Pancreas (tissue), 10 donors: ENCODE measurements at regions not wholly inside any gene's neighbourhood (a gene's known extent, or its start where the extent isn't known, plus 50 kb on each side); places are given as distances from the start of the nearest gene placed in this dataset.
"Not testable (repeated sequence)": the region's sequence is repeated elsewhere in the genome, so short reads cannot be mapped to it uniquely, and the experiment has no call there.

Experiments
- ATAC-seq, 4 donors: fragments of 200-7000 bp; cut with Tn5 transposase; one replicate each; pipeline versions ENCODE4 v1.8.0 to v1.9.1; 2020; ENCODE audit warnings: mild to moderate bottlenecking in 4 of 4, moderate library complexity in 4 of 4
- DNase-seq, 6 donors: peaks; one replicate each; pipeline ENCODE4 v3.0.0-alpha.2; 2020
- FAIRE-seq: peaks from 2 replicates; lab custom pipeline; 2012; peaks lifted over from hg19 to GRCh38; lab: Jason Lieb, UNC
- H3K27ac ChIP-seq, 4 donors: fragments of 200-600 bp; sonication (generic); 1 replicate in 3 of 4; 2 replicates in 1 of 4; pipeline versions ENCODE4 v1.5.0 to v1.8.0; 2020
- H3K27me3 ChIP-seq, 4 donors: fragments of 200-600 bp; one replicate each; pipeline ENCODE4 v1.8.0; 2021
- H3K36me3 ChIP-seq, 3 donors: fragments of 200-600 bp; sonication (generic) in 1 of 3; one replicate each; pipeline versions ENCODE4 v1.5.0 to v1.8.0; 2020 to 2021
- H3K4me1 ChIP-seq, 3 donors: fragments of 200-600 bp; one replicate each; pipeline ENCODE4 v1.8.0; 2021
- H3K4me3 ChIP-seq, 4 donors: fragments of 200-600 bp; sonication (generic) in 2 of 4; one replicate each; pipeline versions ENCODE4 v1.5.0 to v1.8.0; 2020 to 2021
- H3K9me3 ChIP-seq, 4 donors: fragments of 200-600 bp; one replicate each; pipeline ENCODE4 v1.8.0; 2021
- WGBS, 2 donors: extraction: QIAGEN DNeasy Blood & Tissue Kit; methylation state at CpG; one replicate each; pipeline ENCODE4 v1.1.7; 2013; 5-methylcytosine and 5-hydroxymethylcytosine counted together
- intact Hi-C, 3 donors: fragments of 100-400 bp; cut with DNase I; formaldehyde crosslinking; loops; one replicate each; pipeline versions ENCODE4 v1.11.1 to v1.14.2; 2022
- TF ChIP-seq, protein P1 (sequence below), 4 donors: fragments of 200-600 bp; sonication (generic) in 3 of 4; IDR thresholded peaks; one replicate each; pipeline versions ENCODE4 v1.5.0 to v1.8.0; 2021; ENCODE audit warnings: antibody characterized with exemption in 4 of 4
- donor health status: healthy with polysubstance abuse.
- donor health status: DM: no; HTN: no; CAD: no; lungs with moderate emphysema.
- donor health status: DM: no; HTN: no; CAD: no.
- donor health status: control.
- donor health status: control.
- donor health status: Bipolar disorder and iron deficiency.
- donor health status: DM: yes; HTN: yes; CAD: no.
- donor health status: DM: no; HTN: no; CAD: no.
- donor health status: DM: no; HTN: no; CAD: no.
- donor health status: DM: yes; HTN: yes; CAD: no.

DNA sequence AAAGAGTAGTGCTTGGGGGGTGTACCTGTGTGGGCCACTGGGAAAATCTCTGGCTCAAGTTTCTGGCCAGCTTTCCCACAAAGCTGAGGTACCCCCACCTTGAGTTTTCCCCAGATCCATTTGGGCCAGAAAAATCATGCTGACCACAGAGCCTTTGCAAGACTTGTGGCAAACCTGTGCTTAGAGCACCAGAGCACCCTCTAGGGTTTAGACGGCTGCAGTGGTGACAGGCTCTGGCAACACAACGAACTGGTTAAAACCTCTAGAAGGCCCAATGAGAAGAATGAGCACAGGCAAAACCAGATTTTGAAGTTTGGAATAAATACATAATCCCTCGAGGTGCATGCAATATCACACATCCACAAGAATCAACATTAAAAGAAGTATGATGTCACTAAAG, 290.7 kb upstream of the FOLH1 start:
- Histone ChIP-seq H3K27me3 (no peaks in the 10 kb centered on the region), H3K4me1 (no peaks in the 10 kb centered on the region), H3K4me3 (no peak overlapping the region), H3K9me3 (no peaks in the 10 kb centered on the region), H3K36me3 (no peaks in the 10 kb centered on the region), H3K27ac (no peak overlapping the region)
- DNase-seq (no peak), FAIRE-seq (no peak), ATAC-seq (no peak)
- 43 to 56% methylated on average over 3 of the region's 3 CpGs for WGBS, 2 donors
- intact Hi-C loops = no loop called here
- TF ChIP-seq, protein P1, sequence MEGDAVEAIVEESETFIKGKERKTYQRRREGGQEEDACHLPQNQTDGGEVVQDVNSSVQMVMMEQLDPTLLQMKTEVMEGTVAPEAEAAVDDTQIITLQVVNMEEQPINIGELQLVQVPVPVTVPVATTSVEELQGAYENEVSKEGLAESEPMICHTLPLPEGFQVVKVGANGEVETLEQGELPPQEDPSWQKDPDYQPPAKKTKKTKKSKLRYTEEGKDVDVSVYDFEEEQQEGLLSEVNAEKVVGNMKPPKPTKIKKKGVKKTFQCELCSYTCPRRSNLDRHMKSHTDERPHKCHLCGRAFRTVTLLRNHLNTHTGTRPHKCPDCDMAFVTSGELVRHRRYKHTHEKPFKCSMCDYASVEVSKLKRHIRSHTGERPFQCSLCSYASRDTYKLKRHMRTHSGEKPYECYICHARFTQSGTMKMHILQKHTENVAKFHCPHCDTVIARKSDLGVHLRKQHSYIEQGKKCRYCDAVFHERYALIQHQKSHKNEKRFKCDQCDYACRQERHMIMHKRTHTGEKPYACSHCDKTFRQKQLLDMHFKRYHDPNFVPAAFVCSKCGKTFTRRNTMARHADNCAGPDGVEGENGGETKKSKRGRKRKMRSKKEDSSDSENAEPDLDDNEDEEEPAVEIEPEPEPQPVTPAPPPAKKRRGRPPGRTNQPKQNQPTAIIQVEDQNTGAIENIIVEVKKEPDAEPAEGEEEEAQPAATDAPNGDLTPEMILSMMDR (IDR thresholded peaks at IDR 0.05) = no peak

DNA sequence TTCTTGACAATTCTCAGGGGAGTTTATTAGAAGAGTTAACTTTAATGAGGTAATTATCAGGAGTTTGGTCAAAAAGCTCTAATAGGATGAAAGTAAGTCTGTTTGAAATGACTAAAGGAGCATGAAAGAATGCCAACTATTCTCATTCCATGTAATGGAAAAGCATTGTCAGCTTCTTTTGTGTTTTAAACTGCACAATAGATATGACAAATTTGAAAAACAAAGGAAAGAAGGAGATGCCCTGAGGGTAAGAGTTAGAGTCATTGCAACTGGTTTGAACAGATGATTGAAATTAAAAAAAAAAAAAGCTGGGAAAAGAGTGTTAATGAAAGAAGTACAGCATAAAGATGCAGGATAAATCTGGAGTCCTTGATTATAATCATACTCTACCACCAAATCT, 296.8 kb upstream of the FOLH1 start:
- TF ChIP-seq, protein P1 (IDR thresholded peaks at IDR 0.05) = no peak
- Histone ChIP-seq H3K36me3 (no peaks in the 10 kb centered on the region), H3K27me3 (no peaks in the 10 kb centered on the region), H3K4me1 (no peaks in the 10 kb centered on the region), H3K9me3 (no peaks in the 10 kb centered on the region), H3K4me3 (no peak overlapping the region), H3K27ac (no peak overlapping the region)
- DNase-seq = no peak
- no peak for FAIRE-seq
- ATAC-seq = no peak
- intact Hi-C loops = no loop called here

DNA sequence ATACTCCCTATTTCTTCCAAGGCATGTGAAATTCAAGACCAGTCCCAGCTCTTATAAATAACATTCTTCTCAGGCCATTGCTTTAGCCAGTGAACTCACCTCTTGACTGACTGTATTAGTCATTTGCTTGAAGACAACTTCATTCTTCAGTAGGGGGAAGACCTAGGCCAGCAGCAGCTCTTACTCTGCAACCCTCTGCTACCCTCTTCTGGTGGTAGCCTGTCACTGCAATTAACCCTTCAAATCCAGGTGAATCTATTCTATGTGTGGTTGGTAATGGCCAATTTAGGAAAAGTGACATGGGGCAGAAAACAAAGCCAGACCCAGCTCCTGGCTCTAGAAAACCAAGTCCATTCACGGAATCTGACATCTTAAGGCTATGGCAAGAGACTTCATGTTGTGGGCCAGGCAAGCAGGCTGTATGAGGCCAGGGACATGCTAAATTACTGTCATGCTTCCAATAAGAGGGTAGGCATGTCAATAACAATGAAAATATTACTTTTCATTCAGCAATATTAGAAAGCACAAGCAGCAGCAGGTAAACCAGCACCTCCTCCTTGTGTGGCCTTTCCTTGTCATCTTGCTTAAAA, 317.9 kb upstream of the FOLH1 start:
- FAIRE-seq, H3K36me3 ChIP-seq, H3K9me3 ChIP-seq, H3K27ac ChIP-seq, intact Hi-C loops, H3K4me1 ChIP-seq, H3K4me3 ChIP-seq, H3K27me3 ChIP-seq: not testable (repeated sequence)
- TF ChIP-seq, protein P1 (IDR thresholded peaks at IDR 0.05) = peak; percentile 29 to 59 (median 45)
- ATAC-seq = peak; percentile 60 to 91 (median 86)
- DNase-seq = peak in 1 of 6 donors; percentile 18
- 6 to 22% methylated on average over 1 of the region's 1 CpG for WGBS, 2 donors

DNA sequence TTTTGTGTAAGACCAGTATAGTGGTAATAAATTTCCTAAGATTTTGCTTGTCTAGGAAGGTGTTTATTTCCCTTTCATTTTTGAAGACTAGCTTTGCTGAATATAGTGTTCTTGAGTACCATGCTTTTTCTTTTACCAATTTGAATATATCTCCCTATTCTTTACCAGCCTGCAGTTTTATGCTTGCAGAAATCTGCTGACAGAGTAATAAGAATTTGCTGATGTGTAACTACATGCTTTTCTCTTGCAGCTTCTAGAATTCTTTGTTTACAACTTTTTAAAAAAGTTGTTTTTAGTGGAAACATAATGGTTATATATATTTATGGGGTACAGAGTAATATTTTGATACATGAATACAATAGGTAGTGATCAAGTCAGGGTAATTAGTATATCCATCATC, 324.8 kb upstream of the FOLH1 start:
- FAIRE-seq = no peak

DNA sequence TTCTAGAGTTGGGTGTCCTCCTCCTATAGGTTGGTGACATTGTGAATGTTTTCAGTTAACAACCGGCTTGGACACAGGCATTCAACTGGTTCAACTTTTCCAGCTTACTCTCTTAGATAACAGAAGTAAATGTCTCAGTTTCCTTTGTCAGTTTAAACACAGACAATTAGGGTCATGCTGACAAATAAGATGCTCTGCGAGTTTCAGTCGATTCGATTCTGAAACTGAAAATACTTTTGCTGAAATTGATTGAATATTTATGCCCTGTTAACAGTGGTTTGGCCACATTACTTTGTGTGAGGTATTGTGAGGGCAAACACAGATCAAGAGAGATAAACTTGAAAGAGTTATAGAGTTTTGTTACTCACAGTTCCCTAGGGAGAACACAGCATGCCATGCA, 330.5 kb upstream of the FOLH1 start:
- intact Hi-C loops, FAIRE-seq, DNase-seq, H3K27me3 ChIP-seq, H3K4me3 ChIP-seq, H3K9me3 ChIP-seq, H3K4me1 ChIP-seq, H3K27ac ChIP-seq, H3K36me3 ChIP-seq, ATAC-seq: not testable (repeated sequence)
- WGBS, 2 donors = 60 to 61% methylated on average over 4 of the region's 4 CpGs

More for the DNA sequence above, 324.8 kb upstream of the FOLH1 start:
- TF ChIP-seq, protein P1 (IDR thresholded peaks at IDR 0.05) = no peak
- Histone ChIP-seq H3K36me3 (no peaks in the 10 kb centered on the region), H3K27ac (no peak overlapping the region), H3K4me3 (no peak overlapping the region), H3K9me3 (no peaks in the 10 kb centered on the region), H3K27me3 (no peaks in the 10 kb centered on the region), H3K4me1 (no peaks in the 10 kb centered on the region)
- DNase-seq (no peak), ATAC-seq (no peak)
- intact Hi-C loops = no loop called here

DNA sequence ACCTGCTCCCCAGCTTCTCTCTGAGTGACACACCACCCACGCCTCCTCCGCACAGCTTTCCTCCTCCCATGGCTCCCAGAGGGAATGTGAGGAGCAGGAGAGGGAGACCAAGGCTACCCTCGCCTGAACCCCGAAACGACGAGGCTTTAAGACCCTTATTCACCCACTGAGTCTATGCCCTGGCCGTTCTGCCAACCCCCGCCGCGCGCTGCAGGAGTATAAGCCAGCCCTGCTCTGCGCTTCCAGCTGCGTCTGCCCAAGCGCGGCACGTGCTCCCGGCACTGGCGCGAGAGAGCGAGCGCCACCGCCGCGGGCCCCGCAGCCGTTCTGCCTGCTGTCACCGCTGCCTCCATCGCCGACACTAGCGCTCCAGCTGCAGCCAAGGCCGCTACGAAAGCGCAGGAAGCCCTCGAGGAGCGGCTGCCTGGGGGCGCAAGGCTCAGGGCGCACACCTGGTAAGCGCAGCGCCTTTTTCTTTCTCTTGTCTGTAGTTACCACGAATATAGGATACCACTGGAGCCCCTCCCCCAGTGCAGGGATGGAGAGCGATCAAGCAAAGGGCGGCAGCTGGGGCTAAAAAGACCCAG, 350.0 kb upstream of the FOLH1 start:
- H3K9me3 ChIP-seq, H3K4me1 ChIP-seq, ATAC-seq, H3K27me3 ChIP-seq, intact Hi-C loops, FAIRE-seq, H3K4me3 ChIP-seq, H3K27ac ChIP-seq, H3K36me3 ChIP-seq: not testable (repeated sequence)
- DNase-seq = peak in 1 of 6 donors; percentile 22
- 3 to 6% methylated on average over 41 to 42 of the region's 42 CpGs for WGBS, 2 donors

- ATAC-seq, intact Hi-C loops, H3K36me3 ChIP-seq, H3K4me3 ChIP-seq, FAIRE-seq, H3K27me3 ChIP-seq, H3K27ac ChIP-seq, DNase-seq, H3K4me1 ChIP-seq, H3K9me3 ChIP-seq: not testable (repeated sequence)
- WGBS, 2 donors = 8 to 15% methylated on average over 13 of the region's 13 CpGs
Measured at GRCh38 chr11:49560593-49560992, 352.2 kb upstream of the FOLH1 start.

GRCh38 chr11:49561240-49561880, 353.0 kb upstream of the FOLH1 start:
- H3K36me3 ChIP-seq, intact Hi-C loops, H3K27ac ChIP-seq, H3K9me3 ChIP-seq, H3K4me1 ChIP-seq, H3K27me3 ChIP-seq, H3K4me3 ChIP-seq, FAIRE-seq: not testable (repeated sequence)
- 9 to 14% methylated on average over 14 to 26 of the region's 27 CpGs for WGBS, 2 donors
- ATAC-seq (peak in 2 of 4 donors; percentile 22 to 48), DNase-seq (peak in 1 of 6 donors; percentile 22)
